CD1c-positive myeloid dendritic cell (primary cell): ENCODE measurements at regions not wholly inside any gene's neighbourhood (a gene's known extent, or its start where the extent isn't known, plus 50 kb on each side); places are given as distances from the start of the nearest gene placed in this dataset.
"Not testable (repeated sequence)": the region's sequence is repeated elsewhere in the genome, so short reads cannot be mapped to it uniquely, and the experiment has no call there.

Experiments
- DNase-seq: peaks from one replicate; pipeline ENCODE4 v3.0.0-alpha.2; 2016; ENCODE audit errors: extremely low spot score

- no peak for DNase-seq
These were observed 379.1 kb downstream of the TCERG1L start for GRCh38 chr10:130932326-130933007.

GRCh38 chr10:130933008-130933390, 378.5 kb downstream of the TCERG1L start:
- no peak for DNase-seq

GRCh38 chr10:130934293-130935127, 377.0 kb downstream of the TCERG1L start:
- no peak for DNase-seq

- no peak for DNase-seq
These were observed 376.4 kb downstream of the TCERG1L start for GRCh38 chr10:130935128-130935439.

GRCh38 chr10:130935897-130936550, 375.5 kb downstream of the TCERG1L start:
- DNase-seq: no peak

GRCh38 chr10:130936851-130937250, 374.7 kb downstream of the TCERG1L start:
- DNase-seq: no peak

- no peak for DNase-seq
These were observed 373.5 kb downstream of the TCERG1L start for GRCh38 chr10:130938051-130938450.

GRCh38 chr10:130938891-130939290, 372.6 kb downstream of the TCERG1L start:
- DNase-seq: not testable (repeated sequence)

- DNase-seq: no peak
These were observed 369.6 kb downstream of the TCERG1L start for GRCh38 chr10:130941886-130942285.

GRCh38 chr10:130952086-130952485, 359.4 kb downstream of the TCERG1L start:
- no peak for DNase-seq

- no peak for DNase-seq
These were observed 357.1 kb downstream of the TCERG1L start for GRCh38 chr10:130954326-130954905.

GRCh38 chr10:130956251-130956650, 355.3 kb downstream of the TCERG1L start:
- DNase-seq: no peak

GRCh38 chr10:130957423-130957822, 354.1 kb downstream of the TCERG1L start:
- no peak for DNase-seq

- DNase-seq: no peak
These were observed 353.5 kb downstream of the TCERG1L start for GRCh38 chr10:130958003-130958402.

GRCh38 chr10:130958981-130959751, 352.4 kb downstream of the TCERG1L start:
- DNase-seq: no peak

GRCh38 chr10:130959752-130960195, 351.7 kb downstream of the TCERG1L start:
- DNase-seq: no peak

- no peak for DNase-seq
These were observed 351.0 kb downstream of the TCERG1L start for GRCh38 chr10:130960531-130960930.

- DNase-seq: no peak
These were observed 349.8 kb downstream of the TCERG1L start for GRCh38 chr10:130961506-130962239.

- DNase-seq: no peak
These were observed 349.1 kb downstream of the TCERG1L start for GRCh38 chr10:130962240-130963051.

GRCh38 chr10:130963052-130963393, 348.5 kb downstream of the TCERG1L start:
- DNase-seq: no peak
